Keratinocyte (primary cell): ENCODE measurements at regions not wholly inside any gene's neighbourhood (a gene's known extent, or its start where the extent isn't known, plus 50 kb on each side); places are given as distances from the start of the nearest gene placed in this dataset.

Source experiments
- DNase-seq: peaks from one replicate; pipeline ENCODE4 v3.0.0-alpha.2; 2011; ENCODE audit warnings: low read depth, missing footprints, low spot score
- FAIRE-seq: peaks from 2 replicates; lab custom pipeline; 2011; peaks lifted over from hg19 to GRCh38; lab: Jason Lieb, UNC
- H2AFZ ChIP-seq: 2 replicates; pipeline ENCODE4 v1.6.0; 2012; ENCODE audit warnings: low read length, control low read depth, inconsistent platforms; ENCODE audit not compliant: control insufficient read depth
- H3K27ac ChIP-seq: 2 replicates; pipeline ENCODE4 v1.5.1; 2011; ENCODE audit warnings: low read length; ENCODE audit not compliant: control insufficient read depth, insufficient read depth
- H3K27me3 ChIP-seq: 3 replicates; pipeline ENCODE4 v1.6.0; 2011; ENCODE audit warnings: low read length; ENCODE audit not compliant: control insufficient read depth, insufficient read depth; ENCODE audit errors: extremely low read depth
- H3K36me3 ChIP-seq, 2 experiments: 2 replicates in 1 of 2; 3 replicates in 1 of 2; pipeline ENCODE4 v1.5.1; 2011; ENCODE audit warnings: low read length in 2 of 2, mild to moderate bottlenecking in 1 of 2; ENCODE audit not compliant: control insufficient read depth in 2 of 2, insufficient read depth in 2 of 2; ENCODE audit errors: extremely low read depth in 1 of 2
- H3K4me1 ChIP-seq: 3 replicates; pipeline ENCODE4 v1.5.1; 2011; ENCODE audit warnings: low read length; ENCODE audit not compliant: control insufficient read depth, insufficient read depth; ENCODE audit errors: extremely low read depth
- H3K4me2 ChIP-seq: 3 replicates; pipeline ENCODE4 v1.6.0; 2011; ENCODE audit warnings: low read depth, low read length; ENCODE audit not compliant: control insufficient read depth, insufficient read depth; ENCODE audit errors: extremely low read depth
- H3K4me3 ChIP-seq, 3 experiments: fragments of 200-600 bp in 1 of 3; sonication (generic) in 1 of 3; 2 replicates in 2 of 3; 3 replicates in 1 of 3; pipeline ENCODE4 v1.5.1; 2011 to 2016; ENCODE audit warnings: low read length in 3 of 3, mild to moderate bottlenecking in 3 of 3, control low read depth in 2 of 3, inconsistent platforms in 1 of 3, low read depth in 1 of 3, mixed read lengths in 1 of 3, mixed run types in 1 of 3, moderate library complexity in 1 of 3; ENCODE audit not compliant: control insufficient read depth in 2 of 3, insufficient read depth in 2 of 3; ENCODE audit errors: extremely low read depth in 1 of 3
- H3K79me2 ChIP-seq: 2 replicates; pipeline ENCODE4 v1.6.0; 2012; ENCODE audit warnings: low read length; ENCODE audit not compliant: control insufficient read depth, insufficient read depth
- H3K9ac ChIP-seq: 3 replicates; pipeline ENCODE4 v1.6.0; 2011; ENCODE audit warnings: low read length; ENCODE audit not compliant: control insufficient read depth, insufficient read depth; ENCODE audit errors: extremely low read depth
- H3K9me1 ChIP-seq: 3 replicates; pipeline ENCODE4 v1.6.0; 2011; ENCODE audit warnings: low read length; ENCODE audit not compliant: control insufficient read depth, insufficient read depth; ENCODE audit errors: extremely low read depth
- H3K9me3 ChIP-seq: 2 replicates; pipeline ENCODE4 v1.5.1; 2012; ENCODE audit warnings: low read depth, low read length; ENCODE audit not compliant: control insufficient read depth
- H4K20me1 ChIP-seq: 3 replicates; pipeline ENCODE4 v1.6.0; 2011; ENCODE audit warnings: low read length; ENCODE audit not compliant: control insufficient read depth, insufficient read depth; ENCODE audit errors: extremely low read depth
- EZH2 ChIP-seq: IDR thresholded peaks from one replicate; pipeline ENCODE4 v1.6.1; 2012; ENCODE audit warnings: inconsistent platforms, mild to moderate bottlenecking, low read length, moderate library complexity
- dilution Hi-C: fragments of 300-500 bp; cut with MboI; formaldehyde crosslinking; loops from one replicate; pipeline ENCODE4 v1.7.0; 2020; ENCODE audit warnings: low sequenced_read_pairs; ENCODE audit not compliant: extremely low pct_ligation_motif_present
- TF ChIP-seq, protein P1 (sequence below), 3 experiments: IDR thresholded peaks in 1 of 3; conservative IDR thresholded peaks in 1 of 3; optimal IDR thresholded peaks in 1 of 3; 2 replicates in 2 of 3; 3 replicates in 1 of 3; pipeline versions ENCODE3 to v1.5.1; 2011; ENCODE audit warnings: low read length in 3 of 3, mild to moderate bottlenecking in 3 of 3, moderate library complexity in 2 of 3, control low read depth in 1 of 3, inconsistent platforms in 1 of 3; ENCODE audit not compliant: insufficient read depth in 2 of 3; ENCODE audit errors: extremely low read depth in 1 of 3

DNA sequence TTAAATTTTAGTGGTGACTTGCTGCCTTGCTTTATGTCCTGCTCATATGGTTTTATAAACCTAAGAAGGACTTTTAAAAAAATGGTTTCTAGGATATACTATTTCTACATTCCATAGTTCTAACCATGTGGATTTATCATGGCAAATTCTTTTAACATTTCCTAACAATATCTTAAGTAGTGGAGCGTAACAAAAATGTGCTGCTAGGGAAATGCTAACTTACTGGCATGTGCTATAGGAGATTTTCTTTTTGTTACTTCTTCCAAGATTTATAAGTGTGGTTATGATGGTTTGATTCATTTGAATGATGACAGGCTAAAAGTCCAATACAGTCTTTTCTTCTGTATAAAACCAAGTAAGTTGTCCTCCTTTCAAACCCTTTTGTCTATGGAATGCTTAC lies 713.7 kb downstream of the SLITRK1 start:
- Histone ChIP-seq H3K9me1 (no peaks in the 10 kb centered on the region), H2AFZ (no peak overlapping the region), H4K20me1 (no peaks in the 10 kb centered on the region), H3K36me3 (no peaks in the 10 kb centered on the region), H3K4me3 (no peak overlapping the region), H3K9me3 (no peaks in the 10 kb centered on the region), H3K4me2 (no peak overlapping the region), H3K4me1 (no peaks in the 10 kb centered on the region), H3K27ac (no peak overlapping the region), H3K9ac (no peak overlapping the region), H3K79me2 (no peaks in the 10 kb centered on the region), H3K27me3 (no peaks in the 10 kb centered on the region)
- DNase-seq (no peak), FAIRE-seq (no peak)
- dilution Hi-C loops = no loop called here
- TF ChIP-seq EZH2 = no peak
- TF ChIP-seq, protein P1, sequence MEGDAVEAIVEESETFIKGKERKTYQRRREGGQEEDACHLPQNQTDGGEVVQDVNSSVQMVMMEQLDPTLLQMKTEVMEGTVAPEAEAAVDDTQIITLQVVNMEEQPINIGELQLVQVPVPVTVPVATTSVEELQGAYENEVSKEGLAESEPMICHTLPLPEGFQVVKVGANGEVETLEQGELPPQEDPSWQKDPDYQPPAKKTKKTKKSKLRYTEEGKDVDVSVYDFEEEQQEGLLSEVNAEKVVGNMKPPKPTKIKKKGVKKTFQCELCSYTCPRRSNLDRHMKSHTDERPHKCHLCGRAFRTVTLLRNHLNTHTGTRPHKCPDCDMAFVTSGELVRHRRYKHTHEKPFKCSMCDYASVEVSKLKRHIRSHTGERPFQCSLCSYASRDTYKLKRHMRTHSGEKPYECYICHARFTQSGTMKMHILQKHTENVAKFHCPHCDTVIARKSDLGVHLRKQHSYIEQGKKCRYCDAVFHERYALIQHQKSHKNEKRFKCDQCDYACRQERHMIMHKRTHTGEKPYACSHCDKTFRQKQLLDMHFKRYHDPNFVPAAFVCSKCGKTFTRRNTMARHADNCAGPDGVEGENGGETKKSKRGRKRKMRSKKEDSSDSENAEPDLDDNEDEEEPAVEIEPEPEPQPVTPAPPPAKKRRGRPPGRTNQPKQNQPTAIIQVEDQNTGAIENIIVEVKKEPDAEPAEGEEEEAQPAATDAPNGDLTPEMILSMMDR (optimal IDR thresholded peaks at IDR 0.05 in 1 of 3, IDR thresholded peaks at IDR 0.05 in 1 of 3, conservative IDR thresholded peaks at IDR 0.05 in 1 of 3; ENCODE audit: extremely low read depth in 1 of 3, insufficient read depth in 2 of 3, low read length in 3 of 3) = no peak

DNA sequence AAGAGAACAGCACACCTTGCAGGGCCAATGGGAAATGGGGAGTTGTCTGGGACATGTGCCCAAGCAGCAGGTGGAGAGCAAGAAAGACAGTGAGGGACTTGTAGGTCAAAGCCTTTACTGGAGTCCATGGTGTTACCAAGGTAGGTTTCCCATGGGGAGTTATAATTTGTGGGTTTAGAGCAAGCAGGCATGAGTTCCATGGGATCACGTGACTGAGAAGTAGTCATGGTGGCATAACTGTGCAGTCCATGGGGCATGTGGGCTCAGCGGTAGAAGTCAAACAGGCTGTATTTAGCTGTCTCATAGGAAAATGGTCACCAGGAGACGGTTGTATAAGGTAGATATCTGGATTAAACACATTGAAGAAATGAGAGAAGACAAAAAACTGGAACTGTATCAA lies 715.1 kb downstream of the SLITRK1 start:
- H3K4me1 ChIP-seq = no peaks in the 10 kb centered on the region
- H3K9ac ChIP-seq = no peak overlapping the region
- no peaks in the 10 kb centered on the region for H3K27me3 ChIP-seq
- H3K9me3 ChIP-seq = no peaks in the 10 kb centered on the region
- DNase-seq (no peak), FAIRE-seq (no peak)
- H3K9me1 ChIP-seq = no peaks in the 10 kb centered on the region
- dilution Hi-C loops = no loop called here
- H3K4me2 ChIP-seq = no peak overlapping the region
- no peaks in the 10 kb centered on the region for H4K20me1 ChIP-seq
- H3K27ac ChIP-seq = no peak overlapping the region
- H3K36me3 ChIP-seq = no peaks in the 10 kb centered on the region
- H3K4me3 ChIP-seq = no peak overlapping the region
- no peaks in the 10 kb centered on the region for H3K79me2 ChIP-seq
- H2AFZ ChIP-seq = no peak overlapping the region
- TF ChIP-seq EZH2 = no peak
- TF ChIP-seq, protein P1 (optimal IDR thresholded peaks at IDR 0.05 in 1 of 3, IDR thresholded peaks at IDR 0.05 in 1 of 3, conservative IDR thresholded peaks at IDR 0.05 in 1 of 3; ENCODE audit: extremely low read depth in 1 of 3, insufficient read depth in 2 of 3, low read length in 3 of 3) = no peak
